ENCODE measurements at regions not wholly inside any gene's neighbourhood (a gene's known extent, or its start where the extent isn't known, plus 50 kb on each side); places are given as distances from the start of the nearest gene placed in this dataset.

DNA sequence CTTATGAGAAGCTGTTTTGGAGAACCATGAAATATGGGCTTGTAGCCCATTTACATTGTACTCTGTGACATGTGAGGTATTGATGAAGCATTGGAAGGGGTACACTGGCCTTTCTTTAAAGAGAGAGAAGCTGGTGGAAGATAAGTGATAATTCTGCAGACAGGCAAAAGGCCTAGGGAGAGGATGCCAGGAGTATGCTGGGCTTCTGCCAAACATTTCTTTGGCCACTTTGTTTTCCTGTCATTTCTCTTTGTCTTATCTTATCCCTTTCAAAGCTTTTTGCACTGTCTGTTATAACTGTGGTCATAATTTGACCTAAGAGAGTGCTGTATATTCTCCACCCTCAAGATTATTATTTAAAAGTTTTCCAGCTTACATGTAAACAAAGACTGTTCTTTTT is 109.6 kb upstream of the SEMA6D start:
- no peak for DNase-seq (ENCODE audit: low spot score)
- H3K79me2 ChIP-seq (ENCODE audit: insufficient read depth, low read length) = no peaks in the 10 kb centered on the region
- no peaks in the 10 kb centered on the region for H3K4me1 ChIP-seq (ENCODE audit: insufficient read depth, low read length)
- CTCF ChIA-PET (ENCODE audit: low intra/inter-chr PET ratio, low total read pairs) = no interaction called here
- no peak overlapping the region for H2AFZ ChIP-seq (ENCODE audit: low read length)
- TF ChIP-seq, protein P1, sequence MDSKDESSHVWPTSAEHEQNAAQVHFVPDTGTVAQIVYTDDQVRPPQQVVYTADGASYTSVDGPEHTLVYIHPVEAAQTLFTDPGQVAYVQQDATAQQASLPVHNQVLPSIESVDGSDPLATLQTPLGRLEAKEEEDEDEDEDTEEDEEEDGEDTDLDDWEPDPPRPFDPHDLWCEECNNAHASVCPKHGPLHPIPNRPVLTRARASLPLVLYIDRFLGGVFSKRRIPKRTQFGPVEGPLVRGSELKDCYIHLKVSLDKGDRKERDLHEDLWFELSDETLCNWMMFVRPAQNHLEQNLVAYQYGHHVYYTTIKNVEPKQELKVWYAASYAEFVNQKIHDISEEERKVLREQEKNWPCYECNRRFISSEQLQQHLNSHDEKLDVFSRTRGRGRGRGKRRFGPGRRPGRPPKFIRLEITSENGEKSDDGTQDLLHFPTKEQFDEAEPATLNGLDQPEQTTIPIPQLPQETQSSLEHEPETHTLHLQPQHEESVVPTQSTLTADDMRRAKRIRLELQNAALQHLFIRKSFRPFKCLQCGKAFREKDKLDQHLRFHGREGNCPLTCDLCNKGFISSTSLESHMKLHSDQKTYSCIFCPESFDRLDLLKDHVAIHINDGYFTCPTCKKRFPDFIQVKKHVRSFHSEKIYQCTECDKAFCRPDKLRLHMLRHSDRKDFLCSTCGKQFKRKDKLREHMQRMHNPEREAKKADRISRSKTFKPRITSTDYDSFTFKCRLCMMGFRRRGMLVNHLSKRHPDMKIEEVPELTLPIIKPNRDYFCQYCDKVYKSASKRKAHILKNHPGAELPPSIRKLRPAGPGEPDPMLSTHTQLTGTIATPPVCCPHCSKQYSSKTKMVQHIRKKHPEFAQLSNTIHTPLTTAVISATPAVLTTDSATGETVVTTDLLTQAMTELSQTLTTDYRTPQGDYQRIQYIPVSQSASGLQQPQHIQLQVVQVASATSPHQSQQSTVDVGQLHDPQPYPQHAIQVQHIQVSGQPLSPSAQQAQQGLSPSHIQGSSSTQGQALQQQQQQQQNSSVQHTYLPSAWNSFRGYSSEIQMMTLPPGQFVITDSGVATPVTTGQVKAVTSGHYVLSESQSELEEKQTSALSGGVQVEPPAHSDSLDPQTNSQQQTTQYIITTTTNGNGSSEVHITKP (CRISPR knock-in tag; IDR thresholded peaks at IDR 0.05; ENCODE audit: low read depth) = no peak
- TF ChIP-seq ZNF253 (CRISPR knock-in tag; IDR thresholded peaks at IDR 0.05; ENCODE audit: borderline replicate concordance) (no peak), ESRRA (CRISPR knock-in tag; IDR thresholded peaks at IDR 0.05; ENCODE audit: low read depth) (no peak), ZFYVE20 (CRISPR knock-in tag; IDR thresholded peaks at IDR 0.05; ENCODE audit: borderline replicate concordance, low read depth) (no peak), POGZ (CRISPR knock-in tag; IDR thresholded peaks at IDR 0.05) (no peak), ZNF878 (CRISPR knock-in tag; IDR thresholded peaks at IDR 0.05) (no peak), KAT2B (IDR thresholded peaks at IDR 0.05; ENCODE audit: borderline replicate concordance, low read depth, low read length) (no peak)
- TF ChIP-seq, protein P2, sequence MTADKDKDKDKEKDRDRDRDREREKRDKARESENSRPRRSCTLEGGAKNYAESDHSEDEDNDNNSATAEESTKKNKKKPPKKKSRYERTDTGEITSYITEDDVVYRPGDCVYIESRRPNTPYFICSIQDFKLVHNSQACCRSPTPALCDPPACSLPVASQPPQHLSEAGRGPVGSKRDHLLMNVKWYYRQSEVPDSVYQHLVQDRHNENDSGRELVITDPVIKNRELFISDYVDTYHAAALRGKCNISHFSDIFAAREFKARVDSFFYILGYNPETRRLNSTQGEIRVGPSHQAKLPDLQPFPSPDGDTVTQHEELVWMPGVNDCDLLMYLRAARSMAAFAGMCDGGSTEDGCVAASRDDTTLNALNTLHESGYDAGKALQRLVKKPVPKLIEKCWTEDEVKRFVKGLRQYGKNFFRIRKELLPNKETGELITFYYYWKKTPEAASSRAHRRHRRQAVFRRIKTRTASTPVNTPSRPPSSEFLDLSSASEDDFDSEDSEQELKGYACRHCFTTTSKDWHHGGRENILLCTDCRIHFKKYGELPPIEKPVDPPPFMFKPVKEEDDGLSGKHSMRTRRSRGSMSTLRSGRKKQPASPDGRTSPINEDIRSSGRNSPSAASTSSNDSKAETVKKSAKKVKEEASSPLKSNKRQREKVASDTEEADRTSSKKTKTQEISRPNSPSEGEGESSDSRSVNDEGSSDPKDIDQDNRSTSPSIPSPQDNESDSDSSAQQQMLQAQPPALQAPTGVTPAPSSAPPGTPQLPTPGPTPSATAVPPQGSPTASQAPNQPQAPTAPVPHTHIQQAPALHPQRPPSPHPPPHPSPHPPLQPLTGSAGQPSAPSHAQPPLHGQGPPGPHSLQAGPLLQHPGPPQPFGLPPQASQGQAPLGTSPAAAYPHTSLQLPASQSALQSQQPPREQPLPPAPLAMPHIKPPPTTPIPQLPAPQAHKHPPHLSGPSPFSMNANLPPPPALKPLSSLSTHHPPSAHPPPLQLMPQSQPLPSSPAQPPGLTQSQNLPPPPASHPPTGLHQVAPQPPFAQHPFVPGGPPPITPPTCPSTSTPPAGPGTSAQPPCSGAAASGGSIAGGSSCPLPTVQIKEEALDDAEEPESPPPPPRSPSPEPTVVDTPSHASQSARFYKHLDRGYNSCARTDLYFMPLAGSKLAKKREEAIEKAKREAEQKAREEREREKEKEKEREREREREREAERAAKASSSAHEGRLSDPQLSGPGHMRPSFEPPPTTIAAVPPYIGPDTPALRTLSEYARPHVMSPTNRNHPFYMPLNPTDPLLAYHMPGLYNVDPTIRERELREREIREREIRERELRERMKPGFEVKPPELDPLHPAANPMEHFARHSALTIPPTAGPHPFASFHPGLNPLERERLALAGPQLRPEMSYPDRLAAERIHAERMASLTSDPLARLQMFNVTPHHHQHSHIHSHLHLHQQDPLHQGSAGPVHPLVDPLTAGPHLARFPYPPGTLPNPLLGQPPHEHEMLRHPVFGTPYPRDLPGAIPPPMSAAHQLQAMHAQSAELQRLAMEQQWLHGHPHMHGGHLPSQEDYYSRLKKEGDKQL (CRISPR knock-in tag; IDR thresholded peaks at IDR 0.05; ENCODE audit: low read depth) = no peak
- in situ Hi-C loops (cut with HindIII; ENCODE audit: extremely low pct_ligation_motif_present, low pct_unique_long_range_greater_than_20kb) (no loop called here), intact Hi-C loops (cut with micrococcal nuclease; ENCODE audit: unreplicated experiment) (no loop called here)
- no TSS peak for BruUV-seq (replicated peaks)
- ATAC-seq = no peak
- no peak for FAIRE-seq
- H3K27me3 ChIP-seq (ENCODE audit: control insufficient read depth in 1 of 2, insufficient read depth in 2 of 2, low read length in 2 of 2) = no peaks in the 10 kb centered on the region
- no peaks in the 10 kb centered on the region for H3K36me3 ChIP-seq (replicated peaks in 1 of 2; ENCODE audit: control insufficient read depth in 1 of 2, insufficient read depth in 2 of 2, low read length in 2 of 2)
- H4K20me1 ChIP-seq (ENCODE audit: insufficient read depth, low read length) = no peaks in the 10 kb centered on the region
- H3K4me3 ChIP-seq (replicated peaks in 1 of 3; ENCODE audit: insufficient read depth in 1 of 3, low read depth in 2 of 3, low read length in 3 of 3) = no peak overlapping the region
- no peak overlapping the region for H3K27ac ChIP-seq (ENCODE audit: extremely low read length, insufficient read depth, low read length)
- peaks cover 22% of the 10 kb centered on the region; the same call in 1 of the 2 replicates for H3K9me3 ChIP-seq (ENCODE audit: low read length)
- H3K9ac ChIP-seq (ENCODE audit: insufficient read depth, low read depth, low read length) = no peak overlapping the region
- POLR2A ChIA-PET = no interaction called here
- no peak overlapping the region for H3K4me2 ChIP-seq (ENCODE audit: low read depth, low read length)
